A549 (cell line): ENCODE measurements at regions not wholly inside any gene's neighbourhood (a gene's known extent, or its start where the extent isn't known, plus 50 kb on each side); places are given as distances from the start of the nearest gene placed in this dataset.

Experiments used
- ATAC-seq, 2 experiments: fragments of 200-7000 bp in 1 of 2; fragments of >200 bp in 1 of 2; cut with Nextera tagmentation in 1 of 2; cut with Tn5 transposase in 1 of 2; 3 replicates each; pipeline versions ENCODE4 v1.8.0 to v1.9.1; 2018 to 2020; ENCODE audit warnings: mild to moderate bottlenecking in 1 of 2, moderate library complexity in 1 of 2
- CTCF ChIA-PET: fragments of 300-600 bp; sonication (Branson Sonifier 250); formaldehyde crosslinking; extraction: SDS; loops from one replicate; lab custom pipeline; 2021; ENCODE audit warnings: antibody characterized with exemption, inconsistent platforms; lab: Yijun Ruan, JAX
- POLR2A ChIA-PET: fragments of 350-600 bp; formaldehyde crosslinking; extraction: SDS; loops from one replicate; lab custom pipeline; 2021; ENCODE audit warnings: antibody characterized with exemption, inconsistent platforms; lab: Yijun Ruan, JAX
- DNase-seq, 2 experiments: peaks; one replicate each; pipeline versions ENCODE4 v3.0.0 to v3.0.0-alpha.2; 2011 to 2016; ENCODE audit warnings: low read depth in 1 of 2, low spot score in 1 of 2
- FAIRE-seq: peaks from 2 replicates; lab custom pipeline; 2011; peaks lifted over from hg19 to GRCh38; lab: Jason Lieb, UNC
- H3K27ac ChIP-seq, 2 experiments: fragments of >200 bp; sonication (Bioruptor Twin); formaldehyde crosslinking; 3 replicates each; pipeline ENCODE4 v1.5.1; 2016 to 2017
- H3K4me1 ChIP-seq: fragments of >200 bp; sonication (Bioruptor Twin); formaldehyde crosslinking; 3 replicates; pipeline ENCODE4 v1.6.1; 2016
- H3K4me2 ChIP-seq: fragments of >200 bp; sonication (Bioruptor Twin); formaldehyde crosslinking; 3 replicates; pipeline ENCODE4 v1.6.1; 2016
- H3K4me3 ChIP-seq: fragments of >200 bp; sonication (Bioruptor Twin); formaldehyde crosslinking; 3 replicates; pipeline ENCODE4 v1.5.1; 2016
- H3K9me3 ChIP-seq: fragments of >200 bp; sonication (Bioruptor Twin); formaldehyde crosslinking; 3 replicates; pipeline ENCODE4 v1.6.1; 2016
- BHLHE40 ChIP-seq: IDR thresholded peaks from 2 replicates; pipeline ENCODE4 v1.6.1; 2012; ENCODE audit warnings: low read depth, low read length, inconsistent platforms
- CBX8 ChIP-seq: fragments of 200-600 bp; sonication (generic); IDR thresholded peaks from 2 replicates; pipeline ENCODE4 v1.6.1; 2016
- E2F6 ChIP-seq: IDR thresholded peaks from 2 replicates; pipeline ENCODE4 v1.6.1; 2012; ENCODE audit warnings: low read depth, borderline replicate concordance
- EHF ChIP-seq: fragments of 250-450 bp; sonication (Bioruptor Pico); IDR thresholded peaks from 2 replicates; pipeline ENCODE4 v1.5.0; 2020; ENCODE audit warnings: mild to moderate bottlenecking
- EHMT2 ChIP-seq: fragments of 200-600 bp; sonication (generic); IDR thresholded peaks from 2 replicates; pipeline ENCODE4 v1.6.1; 2016; ENCODE audit warnings: antibody characterized with exemption, low read depth, mild to moderate bottlenecking, moderate library complexity
- FOXS1 ChIP-seq: fragments of 250-450 bp; sonication (Bioruptor Pico); IDR thresholded peaks from 2 replicates; pipeline ENCODE4 v1.5.0; 2020; ENCODE audit warnings: mild to moderate bottlenecking, moderate library complexity
- GATA3 ChIP-seq: IDR thresholded peaks from 2 replicates; pipeline ENCODE4 v1.6.1; 2012; ENCODE audit warnings: borderline replicate concordance
- HDAC2 ChIP-seq: fragments of 200-600 bp; sonication (generic); IDR thresholded peaks from 2 replicates; pipeline ENCODE4 v1.6.1; 2016
- HOXB13 ChIP-seq: fragments of 250-450 bp; sonication (Bioruptor Pico); IDR thresholded peaks from 2 replicates; pipeline ENCODE4 v1.5.0; 2020; ENCODE audit warnings: low read depth, mild to moderate bottlenecking, moderate library complexity
- HOXB5 ChIP-seq: fragments of 250-450 bp; sonication (Bioruptor Pico); IDR thresholded peaks from 2 replicates; pipeline ENCODE4 v1.5.0; 2020; ENCODE audit warnings: mild to moderate bottlenecking, moderate library complexity
- MAZ ChIP-seq: fragments of 150-350 bp; IDR thresholded peaks from 2 replicates; pipeline ENCODE4 v1.6.1; 2014; ENCODE audit warnings: antibody characterized with exemption, low read depth, low read length, borderline replicate concordance
- PHF8 ChIP-seq: fragments of 200-600 bp; sonication (generic); IDR thresholded peaks from 2 replicates; pipeline ENCODE4 v1.6.1; 2016; ENCODE audit warnings: low read depth, mild to moderate bottlenecking, antibody characterized with exemption, moderate library complexity, borderline replicate concordance
- RARB ChIP-seq: fragments of 250-450 bp; sonication (Bioruptor Pico); IDR thresholded peaks from 2 replicates; pipeline ENCODE4 v1.8.0; 2021; ENCODE audit warnings: mild to moderate bottlenecking, moderate library complexity
- RCOR1 ChIP-seq: fragments of 150-350 bp; IDR thresholded peaks from 2 replicates; pipeline ENCODE4 v1.6.1; 2014; ENCODE audit warnings: antibody characterized with exemption, low read length, low read depth
- RFX5 ChIP-seq: fragments of 450-650 bp; IDR thresholded peaks from 2 replicates; pipeline ENCODE4 v1.7.1; 2014; ENCODE audit warnings: antibody characterized with exemption, mild to moderate bottlenecking, moderate library complexity
- RNF2 ChIP-seq: fragments of 200-600 bp; sonication (generic); IDR thresholded peaks from 2 replicates; pipeline ENCODE4 v1.6.1; 2016; ENCODE audit warnings: low read depth, mild to moderate bottlenecking, antibody characterized with exemption, moderate library complexity, borderline replicate concordance
- TFCP2L1 ChIP-seq: fragments of 250-450 bp; sonication (Bioruptor Pico); IDR thresholded peaks from 2 replicates; pipeline ENCODE4 v1.5.0; 2021; ENCODE audit warnings: mild to moderate bottlenecking
- USF2 ChIP-seq: fragments of 450-650 bp; IDR thresholded peaks from 2 replicates; pipeline ENCODE4 v1.6.1; 2014; ENCODE audit warnings: antibody characterized with exemption
- ZC3H11A ChIP-seq: fragments of 450-650 bp; IDR thresholded peaks from 2 replicates; pipeline ENCODE4 v1.6.1; 2014; ENCODE audit warnings: antibody characterized with exemption, mild to moderate bottlenecking
- ZFP36 ChIP-seq: fragments of 450-650 bp; IDR thresholded peaks from 2 replicates; pipeline ENCODE4 v1.6.1; 2014; ENCODE audit warnings: borderline replicate concordance; ENCODE audit not compliant: partially characterized antibody
- ZSCAN20 ChIP-seq: fragments of 250-450 bp; sonication (Bioruptor Pico); IDR thresholded peaks from 2 replicates; pipeline ENCODE4 v1.8.0; 2022; ENCODE audit warnings: mild to moderate bottlenecking, moderate library complexity
- WGBS: methylation state at CpG from one replicate; pipeline ENCODE4 v1.1.6; 2017; ENCODE audit errors: missing lambda C conversion rate; 5-methylcytosine and 5-hydroxymethylcytosine counted together
- TF ChIP-seq, protein P1 (sequence below): IDR thresholded peaks from 2 replicates; pipeline ENCODE4 v1.6.1; 2012
- TF ChIP-seq, protein P2 (sequence below): fragments of 150-350 bp; IDR thresholded peaks from 2 replicates; pipeline ENCODE4 v1.6.1; 2014; ENCODE audit warnings: low read depth, mild to moderate bottlenecking, low read length

DNA sequence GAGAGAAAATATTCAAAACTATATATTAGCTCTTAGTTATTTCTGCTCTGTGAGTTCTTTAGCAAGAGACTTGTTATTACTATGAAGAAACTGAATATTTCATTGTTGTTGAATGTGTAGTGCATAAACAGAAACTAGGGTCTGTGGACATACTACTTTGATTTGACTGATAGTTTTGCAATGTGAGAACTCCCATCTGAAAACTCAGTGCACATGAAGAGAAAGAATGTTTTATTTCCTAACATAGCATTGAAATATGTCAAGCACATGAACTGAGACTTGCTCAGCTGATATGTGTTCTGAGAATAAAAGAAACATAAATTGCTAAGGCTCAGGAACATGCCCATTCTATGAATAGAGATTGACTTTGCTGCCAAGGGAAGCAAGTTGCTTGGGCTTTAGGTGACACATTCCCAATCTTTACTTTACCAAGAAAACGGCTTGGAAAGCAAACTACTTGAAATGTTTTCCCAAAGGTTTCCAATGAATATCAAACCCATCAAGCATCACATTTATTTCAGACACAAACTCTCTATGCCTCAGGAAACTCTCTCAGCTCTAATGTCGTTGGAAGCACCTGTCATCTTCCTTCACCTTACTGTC, 290.4 kb downstream of the SLC16A7 start:
- TF ChIP-seq ZFP36: no peak
- no peak for TF ChIP-seq CBX8
- no peak for TF ChIP-seq EHF (CRISPR knock-in tag)
- no peak for TF ChIP-seq GATA3
- no peak for TF ChIP-seq FOXS1 (CRISPR knock-in tag)
- TF ChIP-seq ZSCAN20 (CRISPR knock-in tag): no peak
- no peak for TF ChIP-seq TFCP2L1 (CRISPR knock-in tag)
- TF ChIP-seq RFX5: no peak
- TF ChIP-seq, protein P1, sequence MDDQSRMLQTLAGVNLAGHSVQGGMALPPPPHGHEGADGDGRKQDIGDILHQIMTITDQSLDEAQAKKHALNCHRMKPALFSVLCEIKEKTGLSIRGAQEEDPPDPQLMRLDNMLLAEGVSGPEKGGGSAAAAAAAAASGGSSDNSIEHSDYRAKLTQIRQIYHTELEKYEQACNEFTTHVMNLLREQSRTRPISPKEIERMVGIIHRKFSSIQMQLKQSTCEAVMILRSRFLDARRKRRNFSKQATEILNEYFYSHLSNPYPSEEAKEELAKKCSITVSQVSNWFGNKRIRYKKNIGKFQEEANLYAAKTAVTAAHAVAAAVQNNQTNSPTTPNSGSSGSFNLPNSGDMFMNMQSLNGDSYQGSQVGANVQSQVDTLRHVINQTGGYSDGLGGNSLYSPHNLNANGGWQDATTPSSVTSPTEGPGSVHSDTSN: no peak

DNA sequence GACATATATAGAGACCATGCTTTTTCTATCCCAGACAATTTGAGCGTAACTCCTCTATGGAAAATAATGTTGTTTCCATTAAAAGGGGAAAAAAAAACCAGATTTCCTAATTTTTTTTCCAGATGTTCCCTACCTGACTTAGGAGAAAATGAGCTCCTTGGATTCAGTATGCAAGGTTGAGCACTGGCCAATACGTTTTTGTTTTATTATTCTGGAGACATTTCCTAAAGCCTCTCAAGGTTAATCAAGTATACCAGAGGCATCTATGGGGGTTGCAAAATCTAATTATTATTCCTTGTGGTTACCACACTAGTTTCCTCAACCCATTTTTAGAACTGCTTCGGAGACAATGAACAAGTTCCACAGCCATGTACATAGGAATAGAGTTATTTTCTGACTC, 291.3 kb downstream of the SLC16A7 start:
- no peaks in the 10 kb centered on the region for H3K9me3 ChIP-seq
- CTCF ChIA-PET: interaction anchor here (0.7 to 1.5 kb wide), 3 partner anchors 10 to 280 kb away, joined by 3 to 5 read pairs (median 3); no protein-coding TSS in a partner anchor
- POLR2A ChIA-PET: no interaction called here
- H3K4me1 ChIP-seq: no peaks in the 10 kb centered on the region
- no peak overlapping the region for H3K27ac ChIP-seq
- H3K4me3 ChIP-seq: no peak overlapping the region
- TF ChIP-seq PHF8 (no peak), USF2 (no peak), ZC3H11A (no peak), HOXB5 (CRISPR knock-in tag) (no peak), RNF2 (no peak), HDAC2 (no peak), ZSCAN20 (CRISPR knock-in tag) (no peak), HOXB13 (CRISPR knock-in tag) (no peak), MAZ (no peak), BHLHE40 (no peak), RARB (CRISPR knock-in tag) (no peak), RCOR1 (no peak), E2F6 (no peak), EHMT2 (no peak)
- TF ChIP-seq, protein P2, sequence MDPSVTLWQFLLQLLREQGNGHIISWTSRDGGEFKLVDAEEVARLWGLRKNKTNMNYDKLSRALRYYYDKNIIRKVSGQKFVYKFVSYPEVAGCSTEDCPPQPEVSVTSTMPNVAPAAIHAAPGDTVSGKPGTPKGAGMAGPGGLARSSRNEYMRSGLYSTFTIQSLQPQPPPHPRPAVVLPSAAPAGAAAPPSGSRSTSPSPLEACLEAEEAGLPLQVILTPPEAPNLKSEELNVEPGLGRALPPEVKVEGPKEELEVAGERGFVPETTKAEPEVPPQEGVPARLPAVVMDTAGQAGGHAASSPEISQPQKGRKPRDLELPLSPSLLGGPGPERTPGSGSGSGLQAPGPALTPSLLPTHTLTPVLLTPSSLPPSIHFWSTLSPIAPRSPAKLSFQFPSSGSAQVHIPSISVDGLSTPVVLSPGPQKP: no peak
- FAIRE-seq (no peak), DNase-seq (no peak), ATAC-seq (no peak)
- WGBS: 27% methylated on average over 3 of the region's 3 CpGs
- no peak overlapping the region for H3K4me2 ChIP-seq

More for the DNA sequence above, 290.4 kb downstream of the SLC16A7 start:
- H3K27ac ChIP-seq: no peak overlapping the region
- no peak overlapping the region for H3K4me3 ChIP-seq
- POLR2A ChIA-PET: no interaction called here
- no peaks in the 10 kb centered on the region for H3K4me1 ChIP-seq
- FAIRE-seq (peak; percentile 32), ATAC-seq (no peak), DNase-seq (no peak)
- no peaks in the 10 kb centered on the region for H3K9me3 ChIP-seq
- 1% methylated on average over 2 of the region's 2 CpGs for WGBS
- H3K4me2 ChIP-seq: no peak overlapping the region
- CTCF ChIA-PET: interaction anchor here (0.7 to 1.5 kb wide), 3 partner anchors 9 to 1115 kb away, joined by 3 to 5 read pairs (median 3); no protein-coding TSS in a partner anchor
